Kidney epithelial cell (primary cell): ENCODE measurements at regions not wholly inside any gene's neighbourhood (a gene's known extent, or its start where the extent isn't known, plus 50 kb on each side); places are given as distances from the start of the nearest gene placed in this dataset.

Source experiments
- DNase-seq: peaks from one replicate; pipeline ENCODE4 v3.0.0-alpha.2; 2010; ENCODE audit warnings: low read depth
- H3K27me3 ChIP-seq: 2 replicates; pipeline ENCODE4 v1.6.0; 2011; ENCODE audit warnings: low read length; ENCODE audit not compliant: control insufficient read depth, insufficient read depth
- H3K36me3 ChIP-seq: 2 replicates; pipeline ENCODE4 v1.5.1; 2011; ENCODE audit warnings: low read length; ENCODE audit not compliant: control insufficient read depth, insufficient read depth
- H3K4me3 ChIP-seq: 2 replicates; pipeline ENCODE4 v1.5.1; 2011; ENCODE audit warnings: low read depth, mild to moderate bottlenecking, control low read depth, low read length
- TF ChIP-seq, protein P1 (sequence below): IDR thresholded peaks from 2 replicates; pipeline ENCODE4 v1.5.1; 2011; ENCODE audit warnings: mild to moderate bottlenecking, moderate library complexity, low read length, control low read depth, inconsistent platforms; ENCODE audit not compliant: insufficient read depth, poor library complexity, severe bottlenecking

DNA sequence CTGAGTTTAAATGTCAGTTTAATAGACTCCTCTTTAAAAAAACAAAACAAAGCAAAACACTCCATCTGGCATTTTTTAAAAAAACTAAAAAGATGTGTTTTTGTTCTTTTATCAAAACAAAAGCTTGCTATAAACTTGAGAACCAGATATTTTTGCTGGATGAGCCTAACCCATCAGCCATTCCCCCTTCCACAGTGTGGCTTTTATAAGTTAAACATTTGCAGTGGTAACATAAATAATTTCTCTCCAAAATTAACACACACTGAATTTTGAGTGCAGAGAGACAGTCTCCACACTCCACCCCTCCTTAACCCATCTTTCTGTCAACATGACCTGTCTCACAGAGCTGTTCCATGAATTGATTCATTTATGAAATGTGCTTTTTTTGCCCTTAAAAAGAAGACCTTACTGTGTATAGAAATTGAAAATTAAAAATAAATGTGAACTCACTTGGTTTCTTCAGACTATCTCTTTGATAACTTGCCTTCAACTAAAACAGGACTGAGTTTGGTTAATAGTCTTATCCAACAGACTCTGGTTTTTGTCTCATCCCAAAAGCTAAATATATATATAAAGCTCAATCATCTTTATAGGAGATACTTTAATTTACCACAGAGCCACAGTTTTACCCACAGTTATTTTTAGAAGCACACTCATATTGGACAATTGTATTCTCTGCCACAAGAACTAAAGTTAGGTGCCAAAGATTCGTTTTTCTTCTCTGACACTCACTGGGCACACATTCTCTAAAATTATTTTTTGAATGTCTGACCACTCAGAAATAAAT is 64.8 kb upstream of the STK39 start:
- H3K4me3 ChIP-seq = no peak overlapping the region
- TF ChIP-seq, protein P1, sequence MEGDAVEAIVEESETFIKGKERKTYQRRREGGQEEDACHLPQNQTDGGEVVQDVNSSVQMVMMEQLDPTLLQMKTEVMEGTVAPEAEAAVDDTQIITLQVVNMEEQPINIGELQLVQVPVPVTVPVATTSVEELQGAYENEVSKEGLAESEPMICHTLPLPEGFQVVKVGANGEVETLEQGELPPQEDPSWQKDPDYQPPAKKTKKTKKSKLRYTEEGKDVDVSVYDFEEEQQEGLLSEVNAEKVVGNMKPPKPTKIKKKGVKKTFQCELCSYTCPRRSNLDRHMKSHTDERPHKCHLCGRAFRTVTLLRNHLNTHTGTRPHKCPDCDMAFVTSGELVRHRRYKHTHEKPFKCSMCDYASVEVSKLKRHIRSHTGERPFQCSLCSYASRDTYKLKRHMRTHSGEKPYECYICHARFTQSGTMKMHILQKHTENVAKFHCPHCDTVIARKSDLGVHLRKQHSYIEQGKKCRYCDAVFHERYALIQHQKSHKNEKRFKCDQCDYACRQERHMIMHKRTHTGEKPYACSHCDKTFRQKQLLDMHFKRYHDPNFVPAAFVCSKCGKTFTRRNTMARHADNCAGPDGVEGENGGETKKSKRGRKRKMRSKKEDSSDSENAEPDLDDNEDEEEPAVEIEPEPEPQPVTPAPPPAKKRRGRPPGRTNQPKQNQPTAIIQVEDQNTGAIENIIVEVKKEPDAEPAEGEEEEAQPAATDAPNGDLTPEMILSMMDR = no peak
- DNase-seq = no peak
- no peaks in the 10 kb centered on the region for H3K36me3 ChIP-seq
- no peaks in the 10 kb centered on the region for H3K27me3 ChIP-seq

DNA sequence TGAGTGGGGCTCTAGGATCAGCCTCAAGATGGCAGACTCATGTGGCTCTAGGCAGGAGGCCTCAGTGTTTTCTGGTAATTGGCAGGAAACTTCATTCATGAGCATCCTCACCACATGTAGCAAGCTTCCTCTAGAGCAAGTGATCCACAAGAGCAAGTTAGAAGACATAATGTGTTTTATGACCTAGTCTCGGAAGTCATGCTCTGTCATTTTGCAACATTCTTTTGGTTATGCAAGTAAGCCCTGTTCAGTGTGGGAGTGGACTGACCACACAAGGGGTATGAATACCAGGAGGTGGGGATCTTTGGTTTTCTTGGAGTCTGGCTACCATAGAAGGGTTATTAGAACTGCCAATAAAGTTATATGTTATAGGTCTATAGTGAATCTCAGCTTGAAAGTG is 66.8 kb upstream of the STK39 start:
- no peak for DNase-seq
- no peaks in the 10 kb centered on the region for H3K36me3 ChIP-seq
- TF ChIP-seq, protein P1 = no peak

DNA sequence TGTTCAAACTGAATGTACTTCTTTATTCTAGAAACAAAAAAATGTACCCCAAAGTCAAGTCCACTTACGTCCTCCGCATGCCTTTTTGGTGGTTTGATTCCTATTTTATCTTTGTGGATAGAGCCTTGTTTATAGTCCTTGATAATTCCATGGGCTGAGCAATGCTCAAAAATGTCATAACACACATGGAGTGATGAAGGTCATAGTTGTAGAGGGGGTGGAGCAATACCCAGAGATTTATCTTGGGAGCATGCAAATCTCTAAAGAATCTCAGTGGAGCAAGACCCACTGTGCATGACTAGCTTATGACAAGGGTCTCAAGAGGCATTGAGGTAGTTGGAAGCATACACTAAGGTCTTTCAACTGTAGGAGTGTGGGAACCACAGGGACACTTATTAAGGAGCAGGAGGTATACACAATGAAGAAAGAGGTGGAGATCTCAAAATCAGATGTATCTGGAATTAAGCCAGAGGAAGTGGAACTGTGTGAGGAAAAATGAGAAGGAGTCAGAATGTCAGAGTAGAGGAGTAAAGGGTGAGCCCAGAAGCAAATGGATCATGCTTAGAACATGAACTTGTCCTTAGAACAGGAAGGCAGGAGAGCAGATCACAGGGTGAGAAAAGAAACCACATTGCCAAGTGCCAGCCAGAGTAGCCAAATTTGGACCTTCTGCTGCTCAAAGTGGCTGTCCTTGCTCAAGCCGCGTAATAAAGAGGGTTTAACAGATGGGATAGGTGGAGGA is 68.1 kb upstream of the STK39 start:
- Histone ChIP-seq H3K36me3 (no peaks in the 10 kb centered on the region), H3K4me3 (no peak overlapping the region), H3K27me3 (no peaks in the 10 kb centered on the region)
- TF ChIP-seq, protein P1 = no peak
- no peak for DNase-seq

More for the DNA sequence above, 66.8 kb upstream of the STK39 start:
- H3K27me3 ChIP-seq = no peaks in the 10 kb centered on the region
- no peak overlapping the region for H3K4me3 ChIP-seq

DNA sequence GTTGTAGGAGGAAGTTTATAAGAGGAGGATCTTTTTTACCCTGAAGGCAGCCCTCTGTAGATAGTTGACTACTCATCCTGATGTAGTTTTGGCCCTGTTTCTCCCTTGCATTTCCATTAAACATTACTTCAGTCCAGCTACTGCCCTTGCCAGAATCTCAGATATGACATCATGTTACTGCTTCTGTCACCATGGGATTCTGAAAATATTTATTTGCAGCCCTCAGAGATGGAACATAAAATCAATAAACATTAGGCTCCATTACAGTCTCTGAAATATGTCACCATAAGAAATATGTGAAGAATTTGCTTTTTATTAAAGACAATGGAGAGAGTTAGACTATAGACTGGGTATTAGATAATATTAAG is 68.7 kb upstream of the STK39 start:
- Histone ChIP-seq H3K36me3 (no peaks in the 10 kb centered on the region), H3K4me3 (no peak overlapping the region), H3K27me3 (no peaks in the 10 kb centered on the region)
- TF ChIP-seq, protein P1 = no peak
- DNase-seq = no peak

DNA sequence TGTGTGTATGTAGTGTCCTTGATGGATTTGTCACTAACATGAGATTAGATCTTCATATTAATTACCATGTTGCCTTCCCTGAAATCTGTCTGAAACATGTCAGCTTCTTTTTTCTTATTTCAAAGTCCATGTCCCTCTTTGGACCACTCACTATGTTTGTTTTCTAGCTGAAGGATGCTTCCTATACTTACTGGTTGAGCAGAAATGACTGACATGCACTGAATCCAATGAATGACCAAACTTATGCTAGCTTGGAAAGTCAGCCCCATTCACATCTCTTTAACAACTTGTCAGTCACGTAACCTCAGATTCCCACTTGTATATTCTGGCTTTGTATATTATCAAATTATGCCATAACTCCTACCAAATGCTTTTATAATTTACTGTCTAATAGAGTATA is 69.9 kb upstream of the STK39 start:
- no peak for DNase-seq
- H3K27me3 ChIP-seq = no peaks in the 10 kb centered on the region
- TF ChIP-seq, protein P1 = no peak
- H3K4me3 ChIP-seq = no peak overlapping the region
- no peaks in the 10 kb centered on the region for H3K36me3 ChIP-seq

DNA sequence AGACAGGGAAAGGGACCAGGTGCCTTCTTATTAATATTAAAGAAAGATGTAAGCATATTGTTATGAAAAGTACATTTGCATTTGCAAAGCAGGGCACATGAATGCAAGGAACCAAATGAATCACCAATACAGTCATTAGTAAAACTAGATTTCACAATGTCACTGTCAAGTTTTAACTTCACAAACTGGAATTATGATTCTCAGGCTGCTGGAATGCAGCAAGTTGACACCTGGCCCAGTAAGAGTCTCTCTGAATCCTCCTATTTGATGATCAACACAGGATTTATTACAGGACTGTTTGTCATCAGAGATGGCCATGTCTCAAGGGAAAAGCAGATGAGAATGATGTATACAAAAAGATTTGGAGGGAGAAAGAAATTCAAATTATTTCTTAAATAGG is 72.9 kb upstream of the STK39 start:
- TF ChIP-seq, protein P1 = no peak
- H3K27me3 ChIP-seq = no peaks in the 10 kb centered on the region
- no peaks in the 10 kb centered on the region for H3K36me3 ChIP-seq
- DNase-seq = no peak
- no peak overlapping the region for H3K4me3 ChIP-seq
